PFSK-1 (cell line): ENCODE measurements at regions not wholly inside any gene's neighbourhood (a gene's known extent, or its start where the extent isn't known, plus 50 kb on each side); places are given as distances from the start of the nearest gene placed in this dataset.

Source experiments
- FOXP2 ChIP-seq: optimal IDR thresholded peaks from 2 replicates; pipeline ENCODE3; 2011; ENCODE audit warnings: borderline replicate concordance, control low read depth, inconsistent platforms; ENCODE audit not compliant: insufficient read depth; ENCODE audit errors: extremely low read length, extremely low read depth
- POLR2AphosphoS5 ChIP-seq: IDR thresholded peaks from 2 replicates; pipeline ENCODE4 v1.6.1; 2012; ENCODE audit warnings: low read depth, mild to moderate bottlenecking, control low read depth, low read length, moderate library complexity
- REST ChIP-seq, 2 experiments: IDR thresholded peaks; 2 replicates each; pipeline versions ENCODE4 v1.6.1 to v1.8.0; 2011 to 2012; ENCODE audit warnings: low read depth in 2 of 2, low read length in 2 of 2, control low read depth in 1 of 2, inconsistent platforms in 1 of 2, mild to moderate bottlenecking in 1 of 2, moderate library complexity in 1 of 2; ENCODE audit not compliant: insufficient read depth in 1 of 2
- SIN3A ChIP-seq: IDR thresholded peaks from 2 replicates; pipeline ENCODE4 v1.6.1; 2012; ENCODE audit warnings: mild to moderate bottlenecking, low read length, moderate library complexity, borderline replicate concordance; ENCODE audit not compliant: insufficient read depth
- TAF1 ChIP-seq: IDR thresholded peaks from 2 replicates; pipeline ENCODE4 v1.6.1; 2012; ENCODE audit warnings: low read length, control low read depth, borderline replicate concordance; ENCODE audit not compliant: insufficient read depth

DNA sequence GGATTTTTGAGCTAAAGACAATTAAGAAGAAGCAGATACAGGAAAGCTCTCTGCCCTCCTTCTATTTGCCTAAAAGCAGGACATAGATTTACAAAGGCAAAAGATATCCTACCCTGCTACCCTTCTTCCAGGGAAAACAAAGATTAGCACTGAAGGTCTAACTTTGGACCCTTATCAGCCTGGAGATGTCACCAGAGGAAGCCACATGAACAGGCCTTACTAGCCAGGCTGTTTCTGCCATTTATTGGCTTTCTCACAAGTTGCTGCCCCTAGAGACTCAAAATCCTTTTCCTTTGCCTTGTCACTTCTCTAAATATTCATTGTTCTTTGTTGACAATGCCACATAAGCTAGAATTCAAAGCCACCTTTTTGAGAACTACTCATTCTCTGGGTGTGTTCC, 147.3 kb downstream of the B3GNT2 start:
- TF ChIP-seq TAF1 (no peak), POLR2AphosphoS5 (no peak), REST (IDR thresholded peaks at IDR 0.05; ENCODE audit: insufficient read depth in 1 of 2, low read depth in 2 of 2, low read length in 2 of 2) (no peak), SIN3A (no peak), FOXP2 (no peak)
